Fibroblast of pulmonary artery (primary cell): ENCODE measurements at regions not wholly inside any gene's neighbourhood (a gene's known extent, or its start where the extent isn't known, plus 50 kb on each side); places are given as distances from the start of the nearest gene placed in this dataset.

ENCODE experiments used
- DNase-seq: peaks from one replicate; pipeline ENCODE4 v3.0.0-alpha.2; 2010; ENCODE audit warnings: low read depth
- H3K4me3 ChIP-seq: replicated peaks from 2 replicates; pipeline ENCODE4 v1.5.1; 2011; ENCODE audit warnings: low read depth, mild to moderate bottlenecking, control low read depth, low read length, moderate library complexity
- TF ChIP-seq, protein P1 (sequence below): IDR thresholded peaks from 2 replicates; pipeline ENCODE4 v1.5.1; 2011; ENCODE audit warnings: mild to moderate bottlenecking, control low read depth, low read length, inconsistent platforms; ENCODE audit errors: missing control alignments

DNA sequence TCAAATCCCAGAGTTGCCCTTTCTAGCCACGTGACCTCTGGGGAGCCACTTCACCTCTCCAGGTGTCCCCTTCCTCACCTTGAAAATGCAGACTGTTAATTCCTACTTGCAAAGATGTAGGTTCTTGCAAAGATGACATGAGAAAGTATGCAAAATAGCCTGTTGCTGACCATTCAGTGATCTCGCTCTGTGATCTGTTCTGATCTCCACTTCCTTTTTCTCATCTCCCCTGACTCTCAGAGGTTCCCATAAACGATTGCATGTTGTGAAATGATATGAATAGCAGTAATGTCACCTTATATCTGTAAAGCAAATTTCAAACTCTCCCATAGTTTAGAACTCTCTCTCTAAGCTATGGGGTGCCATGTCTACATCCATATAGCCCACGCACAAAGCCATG is 182.3 kb downstream of the TMEM132E start:
- no peak overlapping the region for H3K4me3 ChIP-seq
- no peak for DNase-seq
- TF ChIP-seq, protein P1, sequence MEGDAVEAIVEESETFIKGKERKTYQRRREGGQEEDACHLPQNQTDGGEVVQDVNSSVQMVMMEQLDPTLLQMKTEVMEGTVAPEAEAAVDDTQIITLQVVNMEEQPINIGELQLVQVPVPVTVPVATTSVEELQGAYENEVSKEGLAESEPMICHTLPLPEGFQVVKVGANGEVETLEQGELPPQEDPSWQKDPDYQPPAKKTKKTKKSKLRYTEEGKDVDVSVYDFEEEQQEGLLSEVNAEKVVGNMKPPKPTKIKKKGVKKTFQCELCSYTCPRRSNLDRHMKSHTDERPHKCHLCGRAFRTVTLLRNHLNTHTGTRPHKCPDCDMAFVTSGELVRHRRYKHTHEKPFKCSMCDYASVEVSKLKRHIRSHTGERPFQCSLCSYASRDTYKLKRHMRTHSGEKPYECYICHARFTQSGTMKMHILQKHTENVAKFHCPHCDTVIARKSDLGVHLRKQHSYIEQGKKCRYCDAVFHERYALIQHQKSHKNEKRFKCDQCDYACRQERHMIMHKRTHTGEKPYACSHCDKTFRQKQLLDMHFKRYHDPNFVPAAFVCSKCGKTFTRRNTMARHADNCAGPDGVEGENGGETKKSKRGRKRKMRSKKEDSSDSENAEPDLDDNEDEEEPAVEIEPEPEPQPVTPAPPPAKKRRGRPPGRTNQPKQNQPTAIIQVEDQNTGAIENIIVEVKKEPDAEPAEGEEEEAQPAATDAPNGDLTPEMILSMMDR, result no peak

DNA sequence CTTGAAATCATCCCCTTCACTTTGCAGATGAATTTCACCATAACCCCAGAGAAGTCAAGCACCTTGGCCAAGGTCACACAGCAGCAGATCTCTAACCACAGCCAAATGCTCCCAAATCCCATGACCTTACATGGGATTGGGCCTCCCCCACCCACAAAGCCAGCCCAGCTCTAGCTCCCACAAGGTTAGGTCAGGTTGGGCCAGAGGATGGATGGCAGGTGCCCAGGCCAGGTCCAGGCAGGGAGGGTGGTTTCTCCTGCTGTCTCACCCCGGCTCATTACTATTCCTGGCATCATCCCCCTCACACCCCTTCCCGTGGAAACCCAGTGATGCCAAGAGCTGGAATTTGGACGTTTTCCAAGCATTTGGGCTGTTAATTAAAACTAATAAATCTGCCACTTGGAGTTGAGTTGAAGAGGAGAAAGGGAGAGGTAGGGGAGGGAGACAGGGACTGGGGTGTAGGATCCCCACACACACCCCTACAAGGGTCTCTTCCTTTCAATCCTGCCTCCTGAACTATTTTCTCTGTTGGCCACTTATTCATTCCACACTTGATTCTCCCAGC is 181.6 kb downstream of the TMEM132E start:
- TF ChIP-seq, protein P1, result no peak
- no peak for DNase-seq
- H3K4me3 ChIP-seq, result no peak overlapping the region

DNA sequence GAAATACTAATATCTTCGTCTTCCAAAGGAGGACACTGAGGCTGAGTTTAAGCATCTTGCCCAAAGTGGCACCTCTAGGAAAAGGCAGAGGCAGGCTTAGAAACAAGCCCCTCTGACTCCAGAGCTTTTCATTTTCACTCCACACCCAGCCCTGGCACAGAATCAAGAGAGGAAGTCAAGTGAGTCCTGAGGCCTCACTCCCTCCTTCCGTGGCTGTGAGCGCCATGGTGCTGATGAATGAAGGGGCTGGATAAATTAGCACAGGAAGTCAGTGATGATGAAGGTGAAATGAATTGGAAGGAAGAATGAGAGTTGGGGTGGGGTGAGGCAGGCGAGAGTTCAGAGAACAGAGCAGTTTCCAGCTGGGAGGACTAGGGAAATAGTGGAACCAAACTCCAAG is 179.3 kb downstream of the TMEM132E start:
- TF ChIP-seq, protein P1, result no peak
- no peak for DNase-seq
- H3K4me3 ChIP-seq, result no peak overlapping the region

DNA sequence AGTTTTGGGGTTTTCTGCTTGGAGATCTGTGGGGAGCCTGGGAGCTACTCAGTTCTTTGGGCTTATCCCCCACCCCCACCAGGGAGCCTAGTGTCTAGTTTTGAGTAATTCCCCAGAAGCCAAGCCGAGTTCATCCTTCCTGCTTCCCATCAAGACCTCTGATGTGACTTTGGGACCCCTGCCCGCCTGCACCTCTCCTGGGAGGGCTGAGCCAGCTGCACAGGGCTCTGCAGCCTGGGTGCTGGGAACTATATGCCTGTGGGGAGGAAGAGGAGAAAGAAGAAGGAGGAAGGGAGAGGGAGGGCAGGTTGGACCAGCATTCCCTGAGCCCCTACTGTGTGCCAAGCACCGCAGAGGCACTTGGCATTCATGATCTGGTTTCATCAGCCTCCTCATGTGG is 178.9 kb downstream of the TMEM132E start:
- TF ChIP-seq, protein P1, result no peak
- no peak for DNase-seq
- no peak overlapping the region for H3K4me3 ChIP-seq

DNA sequence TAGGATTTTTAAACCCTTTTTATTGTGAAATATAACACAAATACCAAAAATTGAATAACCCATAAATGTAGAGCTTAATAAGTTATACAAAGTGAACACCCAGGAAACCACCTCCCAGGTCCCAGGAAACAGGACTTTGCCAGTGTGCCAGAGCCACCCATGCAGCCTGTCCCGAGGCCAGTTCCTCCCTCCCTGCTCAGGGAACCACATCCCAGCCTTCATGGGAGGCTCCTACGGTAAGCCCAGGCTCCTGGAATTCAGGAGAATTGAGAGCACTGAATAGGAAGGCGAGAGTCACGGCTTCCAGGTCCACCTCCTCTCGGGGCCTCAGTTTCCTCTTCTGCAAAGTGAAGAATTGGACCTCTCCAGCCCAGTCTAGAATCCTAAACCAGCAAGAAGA is 178.2 kb downstream of the TMEM132E start:
- no peak for DNase-seq
- TF ChIP-seq, protein P1, result no peak

DNA sequence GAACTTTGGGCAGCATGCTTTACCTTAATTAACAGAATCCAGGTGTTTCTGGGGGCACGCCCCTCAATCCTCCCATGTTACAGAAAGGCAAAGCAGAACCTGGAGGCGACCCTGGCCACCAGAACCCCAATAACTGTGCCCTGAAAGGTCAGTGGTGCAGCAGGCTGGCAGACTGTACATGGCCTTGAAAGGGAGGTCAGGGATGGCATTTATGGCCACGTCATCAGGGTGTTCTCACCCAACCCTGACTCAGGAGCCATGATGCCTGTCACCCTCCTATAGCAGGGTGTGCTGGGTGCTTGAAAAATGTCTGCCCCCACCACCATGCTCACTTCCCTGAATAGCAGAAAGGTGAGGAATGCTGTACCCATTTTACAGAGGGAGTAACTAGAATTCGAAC is 177.7 kb downstream of the TMEM132E start:
- TF ChIP-seq, protein P1, result no peak
- DNase-seq, result no peak
- H3K4me3 ChIP-seq, result no peak overlapping the region

More for the DNA sequence above, 178.2 kb downstream of the TMEM132E start:
- no peak overlapping the region for H3K4me3 ChIP-seq

DNA sequence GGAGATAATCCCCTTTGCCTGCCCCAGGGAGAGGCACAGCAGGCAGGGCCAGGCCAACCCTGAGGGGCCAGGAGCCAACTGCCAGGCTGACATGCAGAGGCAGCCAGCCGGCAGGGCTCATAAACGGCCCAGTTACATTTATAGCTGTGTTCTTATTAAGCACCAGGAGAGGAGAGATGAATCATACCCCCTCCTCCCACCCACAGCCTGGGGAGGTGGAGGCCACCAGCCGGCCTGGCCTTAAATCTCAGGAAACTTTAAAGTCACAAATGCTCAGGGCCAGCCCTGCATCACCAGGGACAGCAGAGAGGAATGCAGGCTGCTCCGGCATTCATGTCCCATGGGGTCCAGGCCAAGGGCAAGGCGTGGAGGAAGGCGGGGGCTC is 177.2 kb downstream of the TMEM132E start:
- H3K4me3 ChIP-seq, result no peak overlapping the region
- no peak for DNase-seq
- TF ChIP-seq, protein P1, result no peak
